Activated CD4-positive, alpha-beta T cell treated with anti-CD3 and anti-CD28 coated beads, Interleukin-10, Interleukin-2, amounts not matched to agents 100 ng/mL and 50 ng/mL, durations not matched to agents 16 hours and 8 hours (primary cell): ENCODE measurements at regions not wholly inside any gene's neighbourhood (a gene's known extent, or its start where the extent isn't known, plus 50 kb on each side); places are given as distances from the start of the nearest gene placed in this dataset.

Experiments used
- DNase-seq: peaks from one replicate; pipeline ENCODE4 v3.0.0-alpha.2; 2020

DNA sequence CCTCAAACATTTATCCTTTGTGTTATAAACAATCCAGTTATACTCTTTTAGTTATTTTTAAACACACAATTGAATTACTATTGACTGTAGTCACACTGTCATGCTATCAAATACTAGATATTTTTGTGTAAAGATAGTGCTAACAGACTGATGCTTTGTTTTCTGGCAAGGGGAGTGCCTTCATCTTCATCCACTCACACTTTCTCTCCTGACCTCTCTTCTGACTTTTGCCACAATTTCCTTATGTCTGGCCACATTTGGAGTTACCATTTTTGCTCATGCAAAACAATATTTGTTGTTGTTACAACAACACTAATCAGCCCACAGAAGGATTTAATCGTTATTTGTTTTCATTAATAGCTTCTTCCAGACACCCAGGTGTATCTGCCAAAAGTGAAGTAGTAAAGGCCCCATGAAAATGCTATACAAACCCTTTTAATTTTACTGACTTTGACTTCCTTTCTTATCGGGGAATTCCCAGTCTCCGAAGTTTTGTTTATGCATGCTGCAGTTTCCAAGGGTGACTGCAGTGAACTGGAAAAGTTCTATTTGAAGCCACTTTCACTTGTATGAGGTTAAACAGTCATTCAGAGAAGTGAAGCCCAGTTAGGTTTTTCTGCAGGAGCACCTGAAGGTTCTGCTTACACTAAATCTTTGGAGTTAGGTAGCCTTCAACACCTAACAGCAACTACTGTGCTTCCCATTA is 66.1 kb upstream of the FRY start:
- DNase-seq = peak; percentile 28

DNA sequence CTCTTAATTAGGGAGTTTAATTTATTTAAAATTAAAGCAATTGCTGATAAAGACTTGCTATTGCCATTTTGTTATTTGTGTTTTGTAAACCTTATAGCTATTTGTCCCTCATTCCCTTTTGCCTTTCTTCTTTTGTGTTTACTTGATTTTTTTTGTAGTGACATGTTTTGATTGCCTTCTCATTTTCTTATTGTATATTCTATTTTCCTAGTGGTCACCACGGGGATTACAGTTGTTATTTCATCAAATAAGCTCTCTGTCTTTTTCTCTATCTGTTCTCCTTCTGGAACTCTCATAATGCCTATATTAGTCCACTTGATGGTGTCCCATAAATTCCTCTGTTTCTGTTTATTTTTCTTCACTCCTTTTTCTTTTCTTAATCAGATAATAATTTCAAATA is 64.4 kb upstream of the FRY start:
- no peak for DNase-seq

DNA sequence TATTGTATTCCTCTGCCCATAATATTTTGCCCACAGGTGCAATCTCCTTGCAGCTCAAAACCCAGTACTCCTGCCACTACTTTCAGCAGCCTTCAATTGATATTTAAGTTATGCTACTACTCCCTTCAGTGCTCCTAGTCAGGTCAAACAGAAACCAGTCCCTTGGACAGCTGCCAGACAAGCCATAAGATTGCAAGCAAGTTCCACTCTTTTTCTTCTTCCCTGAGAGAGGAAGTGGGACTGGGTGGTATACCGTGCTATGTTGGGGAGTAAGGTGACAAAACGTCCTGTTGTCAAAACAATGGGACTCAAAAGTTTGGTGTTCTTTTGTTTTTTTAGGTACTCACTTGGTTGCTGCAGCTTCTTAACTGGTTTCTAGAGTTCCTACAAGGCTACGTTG is 63.1 kb upstream of the FRY start:
- no peak for DNase-seq

DNA sequence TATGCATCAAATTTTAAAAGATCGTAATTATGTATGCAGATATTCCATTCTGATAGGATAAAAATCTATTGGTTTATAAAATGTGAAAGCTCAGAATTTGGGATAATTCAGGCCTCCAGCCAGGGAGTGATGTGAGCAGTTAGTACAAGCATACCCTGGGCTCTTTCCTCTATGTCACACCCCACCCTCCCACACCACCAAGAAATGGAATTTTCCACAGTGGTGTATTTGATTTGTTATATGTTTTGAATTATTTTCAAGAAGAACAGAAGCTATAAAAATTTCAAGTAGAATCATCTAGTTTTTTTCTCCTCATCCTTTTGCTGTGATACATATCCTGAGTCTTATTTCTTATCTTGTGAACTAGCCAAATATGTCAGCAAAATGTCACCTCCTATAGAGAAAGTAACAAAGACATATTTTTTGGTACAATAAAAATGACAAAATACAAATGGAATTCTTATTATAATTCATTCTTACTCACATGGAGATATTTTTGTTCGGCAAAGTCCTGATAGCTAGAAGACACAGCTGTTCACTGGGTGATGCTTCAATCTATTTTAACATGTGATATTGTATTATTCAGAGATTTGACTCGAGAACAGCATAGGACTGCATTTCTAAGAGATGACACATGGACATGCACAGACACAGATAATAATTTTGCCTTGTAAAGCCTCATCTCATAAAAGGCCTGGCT is 61.2 kb upstream of the FRY start:
- no peak for DNase-seq

DNA sequence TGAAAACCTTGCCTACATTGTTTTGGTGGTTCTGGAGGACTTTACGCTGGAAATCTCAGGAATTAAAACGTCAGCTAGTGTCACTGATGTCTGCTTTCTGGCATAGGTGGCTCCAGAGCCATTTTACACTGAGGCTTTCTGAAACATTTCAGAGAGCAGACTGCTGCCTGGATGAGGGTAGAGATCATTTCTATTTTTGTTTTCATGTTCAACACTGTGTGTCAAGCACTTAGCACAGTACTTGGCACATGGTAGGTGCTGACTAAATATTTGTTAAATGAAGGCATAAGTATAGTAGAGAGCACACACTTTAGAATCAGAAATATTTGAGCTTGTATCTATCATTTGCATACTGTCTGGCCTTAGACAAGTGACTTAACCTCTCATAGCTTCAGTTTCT is 59.1 kb upstream of the FRY start:
- no peak for DNase-seq

DNA sequence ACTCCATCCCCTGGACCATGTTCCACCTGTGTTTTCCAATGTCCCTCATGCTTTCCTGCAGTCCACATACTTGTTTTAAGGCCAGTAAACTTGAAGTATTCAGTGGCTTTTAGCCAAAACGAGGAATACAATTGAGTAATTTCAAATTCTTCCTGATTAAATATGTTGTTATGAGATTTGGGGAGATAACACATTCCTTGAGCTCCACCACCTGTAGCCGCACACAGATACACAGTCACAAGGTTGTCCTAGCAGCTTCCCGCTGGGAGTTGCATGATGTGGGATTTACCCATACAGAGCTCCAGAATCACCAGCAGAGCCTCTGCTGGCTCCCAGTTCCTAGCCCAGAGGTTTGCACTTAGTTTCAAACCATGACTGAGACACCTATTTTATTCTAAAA is 53.6 kb upstream of the FRY start:
- no peak for DNase-seq

DNA sequence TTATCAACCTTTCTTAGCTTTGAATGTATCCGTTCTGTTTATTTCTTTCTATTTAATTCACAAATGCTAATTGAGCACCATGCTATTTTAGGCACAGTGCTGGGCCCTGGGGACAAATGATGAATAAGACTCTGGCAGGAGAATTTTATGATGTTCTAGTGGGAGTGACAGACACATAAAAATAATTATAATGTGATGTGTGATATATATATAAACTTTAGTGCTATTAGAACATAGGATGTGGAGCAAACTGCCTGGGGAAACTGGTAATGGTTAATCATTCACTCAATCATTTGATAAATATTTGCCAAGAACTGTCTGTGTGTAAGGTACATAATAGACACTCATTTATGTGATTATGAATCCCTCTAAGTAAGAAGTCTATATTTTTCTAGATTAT is 50.7 kb upstream of the FRY start:
- DNase-seq = no peak
